Pons (tissue), 1 donor: ENCODE measurements at regions not wholly inside any gene's neighbourhood (a gene's known extent, or its start where the extent isn't known, plus 50 kb on each side); places are given as distances from the start of the nearest gene placed in this dataset.

Experiments used
- DNase-seq: peaks from one replicate; pipeline ENCODE4 v3.0.0-alpha.2; 2016; ENCODE audit warnings: low spot score

- no peak for DNase-seq
Observed at GRCh38 chr10:130430852-130431704, 294.9 kb downstream of the GLRX3 start.

GRCh38 chr10:130432271-130432670 lies 296.1 kb downstream of the GLRX3 start:
- no peak for DNase-seq

- no peak for DNase-seq
Observed at GRCh38 chr10:130432850-130433249, 296.7 kb downstream of the GLRX3 start.

- DNase-seq = no peak
Observed at GRCh38 chr10:130434446-130435385, 298.5 kb downstream of the GLRX3 start.

DNA sequence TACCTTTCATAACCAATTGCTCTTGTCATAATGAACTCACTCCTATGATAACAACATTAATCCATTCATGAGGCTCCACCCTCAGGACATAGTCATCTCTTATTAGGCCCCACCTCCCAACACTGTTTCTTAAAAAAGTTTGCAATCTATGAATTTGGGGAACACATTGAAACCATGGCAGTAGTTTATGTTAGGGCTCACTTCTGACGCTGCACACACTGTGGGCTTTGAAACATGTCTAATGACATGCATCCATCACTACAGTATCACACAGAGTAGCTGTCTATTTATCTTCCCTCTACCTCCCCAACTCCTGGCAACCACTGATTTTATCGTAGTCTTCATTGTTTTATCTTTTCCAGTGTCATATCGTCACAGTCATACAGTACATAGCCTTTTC lies 299.8 kb downstream of the GLRX3 start:
- DNase-seq = no peak

GRCh38 chr10:130438861-130439260 lies 302.7 kb downstream of the GLRX3 start:
- DNase-seq = no peak

DNA sequence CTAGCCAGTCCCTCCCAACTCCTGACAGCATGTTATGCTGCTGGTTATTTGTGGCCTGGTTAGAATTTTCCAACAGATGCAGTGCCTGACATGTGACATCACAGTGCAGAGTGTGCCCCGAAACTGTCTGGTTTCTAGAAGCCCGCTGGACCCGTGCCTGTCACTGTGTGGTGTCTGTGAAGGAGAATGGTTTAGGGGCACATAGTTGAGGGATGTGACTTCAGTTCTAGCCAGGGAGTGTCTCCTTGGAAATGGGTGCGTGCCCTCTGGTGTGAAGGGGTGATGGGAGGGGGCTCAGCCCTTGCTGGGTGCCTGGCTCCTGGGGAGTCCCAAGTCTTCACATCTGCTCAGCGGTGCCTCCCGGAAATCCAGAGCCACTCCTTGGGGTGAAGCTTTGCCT lies 303.6 kb downstream of the GLRX3 start:
- no peak for DNase-seq

DNA sequence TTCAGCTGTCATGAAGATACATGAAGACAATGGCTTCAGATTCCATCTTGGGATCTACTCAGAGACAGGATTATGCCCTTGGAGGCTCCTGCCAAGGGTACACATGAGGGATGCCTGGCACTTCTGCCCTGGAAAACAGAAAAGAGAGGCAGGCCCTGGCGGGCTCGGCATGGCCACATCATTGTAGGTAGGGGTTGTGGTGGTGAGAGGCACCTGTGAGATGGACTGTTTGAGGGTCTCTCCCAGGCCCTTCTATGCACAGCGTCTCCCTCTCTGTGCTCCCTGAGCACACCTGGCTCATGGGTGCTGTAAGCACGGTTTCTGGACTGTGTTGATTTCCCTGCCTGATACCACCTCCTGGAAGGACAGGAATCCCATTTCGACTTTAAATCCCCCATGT lies 304.3 kb downstream of the GLRX3 start:
- no peak for DNase-seq

DNA sequence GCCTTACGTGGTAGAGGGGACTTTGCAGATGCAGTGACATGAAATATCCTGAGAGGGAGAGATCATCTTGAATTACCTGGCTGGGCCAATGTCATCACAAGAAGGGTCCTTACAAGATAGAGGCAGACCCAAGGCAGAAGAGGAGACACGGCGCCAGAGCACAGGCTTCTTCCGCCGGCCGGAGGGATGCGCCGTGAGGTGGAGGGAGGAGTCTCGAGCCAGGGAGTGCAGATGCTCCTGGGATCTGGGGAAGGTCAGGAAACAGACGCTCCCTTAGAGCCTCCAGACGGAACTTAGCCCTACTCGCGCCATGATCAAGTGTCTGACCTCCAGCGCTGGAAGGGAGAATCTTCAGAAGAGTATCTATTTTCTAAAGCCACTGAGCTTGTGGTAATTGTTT lies 304.8 kb downstream of the GLRX3 start:
- DNase-seq = no peak

DNA sequence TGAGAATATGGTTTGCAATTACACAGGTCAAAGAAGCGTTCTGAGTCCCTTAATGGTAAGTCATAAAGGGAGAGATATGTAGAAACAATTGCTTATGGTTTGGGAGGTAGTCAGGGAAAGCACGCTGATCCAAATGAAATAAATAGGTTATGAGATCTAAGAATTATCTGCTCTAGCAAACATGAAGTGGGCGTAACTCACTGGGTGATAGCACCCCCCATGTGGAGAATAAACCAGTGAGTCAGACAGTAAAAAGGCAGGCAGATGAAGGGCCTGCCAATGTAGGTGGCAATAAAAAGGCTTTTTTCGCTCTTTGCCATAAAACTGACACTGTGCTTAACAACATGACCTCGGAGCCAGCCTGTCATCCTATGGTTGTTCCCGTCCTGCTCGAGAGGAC lies 306.9 kb downstream of the GLRX3 start:
- no peak for DNase-seq

- DNase-seq = no peak
Observed at GRCh38 chr10:130453036-130453720, 317.0 kb downstream of the GLRX3 start.

- no peak for DNase-seq
Observed at GRCh38 chr10:130453721-130454542, 317.7 kb downstream of the GLRX3 start.

DNA sequence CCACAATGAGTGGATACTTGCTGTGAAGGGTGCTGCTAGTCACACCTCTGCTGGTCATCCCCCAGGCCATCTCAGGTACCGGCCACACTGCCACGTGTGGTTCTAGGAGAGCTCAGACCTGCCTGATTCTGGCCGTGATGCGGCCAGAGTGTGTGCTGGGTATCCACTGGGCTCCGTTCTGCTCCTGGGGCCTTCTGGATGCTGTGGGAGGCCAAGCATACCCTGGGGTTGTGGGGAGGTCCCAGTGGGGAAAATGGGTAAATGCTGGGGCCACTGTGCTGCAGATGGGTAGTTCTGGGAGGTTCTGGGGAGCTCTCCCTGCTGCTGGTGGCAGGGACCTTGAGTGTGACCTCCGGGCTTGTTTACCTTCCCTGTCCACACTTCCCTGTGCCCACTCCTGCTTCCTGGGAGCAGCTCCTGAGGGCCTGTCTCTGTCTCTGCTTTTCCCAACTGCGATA lies 318.4 kb downstream of the GLRX3 start:
- no peak for DNase-seq

DNA sequence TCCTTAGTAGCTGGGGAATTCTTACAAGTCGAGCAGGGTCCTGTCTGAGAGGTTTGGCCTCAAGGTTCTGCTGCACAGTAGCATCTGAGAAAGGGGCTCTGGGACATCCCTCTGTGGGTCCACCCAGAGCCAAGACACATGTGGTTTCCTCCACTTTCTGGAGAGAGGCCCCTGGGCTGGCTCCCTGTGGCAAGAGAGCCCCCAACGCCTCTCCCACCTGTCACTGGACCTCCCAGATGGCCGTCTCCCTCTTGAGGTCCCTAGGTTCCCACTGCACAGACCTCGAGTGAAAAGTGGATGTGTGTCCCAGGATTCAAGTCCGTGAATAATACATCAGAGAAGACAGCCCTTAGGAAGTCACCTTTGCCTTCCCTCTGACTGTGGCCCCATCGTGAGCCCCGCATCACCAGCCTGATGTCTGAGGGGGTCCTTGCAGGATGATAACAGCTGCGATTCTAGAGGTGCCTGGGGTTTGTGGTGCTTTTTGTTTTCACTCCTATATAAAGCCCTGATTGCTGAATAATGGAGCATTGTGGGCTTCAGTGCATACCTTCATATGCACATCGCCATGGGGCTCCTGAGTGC lies 319.0 kb downstream of the GLRX3 start:
- DNase-seq = no peak

GRCh38 chr10:130455791-130456190 lies 319.6 kb downstream of the GLRX3 start:
- no peak for DNase-seq

- no peak for DNase-seq
Observed at GRCh38 chr10:130456616-130457015, 320.4 kb downstream of the GLRX3 start.

GRCh38 chr10:130458509-130458908 lies 322.3 kb downstream of the GLRX3 start:
- no peak for DNase-seq

GRCh38 chr10:130459011-130459410 lies 322.8 kb downstream of the GLRX3 start:
- DNase-seq = no peak

GRCh38 chr10:130459851-130460490 lies 323.8 kb downstream of the GLRX3 start:
- no peak for DNase-seq

- DNase-seq = no peak
Observed at GRCh38 chr10:130461631-130462030, 325.4 kb downstream of the GLRX3 start.
